ENCODE measurements at regions not wholly inside any gene's neighbourhood (a gene's known extent, or its start where the extent isn't known, plus 50 kb on each side); places are given as distances from the start of the nearest gene placed in this dataset.
"Not testable (repeated sequence)": the region's sequence is repeated elsewhere in the genome, so short reads cannot be mapped to it uniquely, and the experiment has no call there.

- not testable (repeated sequence) for DNase-seq (ENCODE audit: low spot score)
Measured at GRCh38 chr3:75241226-75241962, 422.7 kb upstream of the FRG2C start.

GRCh38 chr3:75242012-75242735 lies 422.0 kb upstream of the FRG2C start:
- DNase-seq (ENCODE audit: low spot score), result no peak

DNA sequence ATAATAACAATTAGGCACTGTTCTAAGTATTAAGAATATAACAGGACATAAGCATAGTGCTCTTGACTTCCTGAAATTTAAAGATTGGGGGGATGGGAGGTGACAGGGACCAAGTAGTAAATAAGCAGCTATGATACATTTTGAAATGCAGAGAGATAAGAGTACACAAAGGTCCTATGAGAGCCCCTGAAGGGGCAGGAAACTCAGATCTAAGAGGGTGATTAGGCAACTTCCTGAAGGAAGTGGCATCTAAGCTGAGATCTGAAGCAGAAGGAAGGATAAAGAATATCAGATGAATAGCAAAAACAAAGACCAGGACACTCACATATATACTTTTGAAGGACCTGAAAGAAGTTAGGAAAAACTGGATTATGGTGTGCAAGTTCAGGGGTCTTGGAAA lies 415.2 kb upstream of the FRG2C start:
- DNase-seq (ENCODE audit: low spot score), result no peak

DNA sequence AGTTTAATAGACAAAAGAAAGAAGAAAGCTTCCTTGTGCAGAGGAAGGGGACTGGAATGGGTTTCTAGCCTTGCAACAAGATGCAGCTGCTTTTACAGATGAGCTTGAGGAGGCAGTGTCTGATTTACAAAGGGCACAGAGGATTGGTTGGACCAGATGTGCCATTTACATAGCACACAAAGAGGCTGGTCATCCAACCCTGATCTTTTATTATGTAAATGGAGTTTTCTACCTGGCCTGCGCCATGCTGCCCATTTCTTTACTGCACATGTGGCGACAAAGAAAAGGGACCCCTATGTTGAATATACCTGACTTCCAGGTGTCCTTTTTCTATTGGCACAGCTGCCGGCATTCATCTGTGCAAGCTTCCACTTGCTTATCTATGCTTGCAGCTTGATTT lies 409.4 kb upstream of the FRG2C start:
- DNase-seq (ENCODE audit: low spot score), result no peak

GRCh38 chr3:75258825-75259683 lies 405.1 kb upstream of the FRG2C start:
- peak; percentile 14 for DNase-seq (ENCODE audit: low spot score)

DNA sequence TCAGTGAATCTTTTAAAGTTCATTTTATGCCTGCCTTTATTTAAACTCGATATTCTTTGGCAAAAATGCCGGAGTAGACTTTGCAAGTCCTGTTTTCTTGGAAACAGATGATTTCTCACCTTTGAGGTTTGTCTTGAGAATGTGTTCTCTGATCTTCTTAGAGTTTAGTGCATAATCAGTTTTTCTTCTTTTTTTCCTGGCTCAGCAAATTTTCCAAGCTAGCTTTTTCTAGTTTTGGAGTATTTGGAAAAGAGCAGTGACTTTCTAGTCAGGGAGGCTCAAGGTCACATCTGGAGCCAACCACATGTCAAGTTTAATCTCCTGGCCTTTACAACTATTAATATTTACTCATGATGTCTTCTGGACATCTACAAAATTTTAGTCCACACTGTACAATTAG lies 403.2 kb upstream of the FRG2C start:
- DNase-seq (ENCODE audit: low spot score), result not testable (repeated sequence)

- DNase-seq (ENCODE audit: low spot score), result no peak
Measured at GRCh38 chr3:75262661-75263060, 401.5 kb upstream of the FRG2C start.

DNA sequence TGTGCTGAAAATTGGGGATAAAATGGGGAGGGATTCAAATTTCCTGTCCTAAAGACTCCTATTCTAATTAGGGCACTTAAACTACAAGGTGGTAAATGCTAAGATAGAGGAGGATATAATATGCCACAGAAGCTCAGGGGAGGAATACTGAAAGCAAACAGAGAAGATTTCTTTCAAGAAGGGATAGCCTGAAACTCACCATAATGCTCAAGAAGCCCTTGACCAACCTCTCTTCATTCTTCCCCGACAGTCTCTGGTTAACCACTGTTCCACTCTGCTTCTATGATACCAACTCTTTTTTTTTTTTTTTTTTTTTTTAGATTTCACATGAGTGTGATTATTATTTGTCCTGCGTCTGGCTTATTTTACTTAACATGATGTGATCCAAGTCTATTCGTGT lies 398.2 kb upstream of the FRG2C start:
- DNase-seq (ENCODE audit: low spot score), result no peak

DNA sequence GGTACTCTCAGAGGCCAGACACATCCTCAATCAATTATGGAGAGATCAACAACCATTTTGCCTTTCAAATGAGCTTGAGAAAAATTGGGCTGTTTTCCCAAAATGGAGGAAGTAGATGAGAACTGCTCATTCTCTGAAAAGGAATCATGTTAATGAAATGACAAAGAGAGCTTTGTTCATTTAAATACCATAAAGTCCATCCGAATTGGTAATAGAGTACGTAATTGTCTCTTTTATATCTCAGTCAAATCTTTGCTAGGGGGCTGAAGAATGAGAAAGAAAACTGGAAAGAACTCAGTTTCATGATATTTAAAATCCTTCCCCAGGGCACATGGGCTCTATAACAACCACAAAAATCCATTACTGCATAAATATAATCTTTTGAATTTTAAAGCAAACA lies 395.6 kb upstream of the FRG2C start:
- not testable (repeated sequence) for DNase-seq (ENCODE audit: low spot score)

- not testable (repeated sequence) for DNase-seq (ENCODE audit: low spot score)
Measured at GRCh38 chr3:75272237-75272636, 391.9 kb upstream of the FRG2C start.

GRCh38 chr3:75272691-75273090 lies 391.4 kb upstream of the FRG2C start:
- DNase-seq (ENCODE audit: low spot score), result no peak

DNA sequence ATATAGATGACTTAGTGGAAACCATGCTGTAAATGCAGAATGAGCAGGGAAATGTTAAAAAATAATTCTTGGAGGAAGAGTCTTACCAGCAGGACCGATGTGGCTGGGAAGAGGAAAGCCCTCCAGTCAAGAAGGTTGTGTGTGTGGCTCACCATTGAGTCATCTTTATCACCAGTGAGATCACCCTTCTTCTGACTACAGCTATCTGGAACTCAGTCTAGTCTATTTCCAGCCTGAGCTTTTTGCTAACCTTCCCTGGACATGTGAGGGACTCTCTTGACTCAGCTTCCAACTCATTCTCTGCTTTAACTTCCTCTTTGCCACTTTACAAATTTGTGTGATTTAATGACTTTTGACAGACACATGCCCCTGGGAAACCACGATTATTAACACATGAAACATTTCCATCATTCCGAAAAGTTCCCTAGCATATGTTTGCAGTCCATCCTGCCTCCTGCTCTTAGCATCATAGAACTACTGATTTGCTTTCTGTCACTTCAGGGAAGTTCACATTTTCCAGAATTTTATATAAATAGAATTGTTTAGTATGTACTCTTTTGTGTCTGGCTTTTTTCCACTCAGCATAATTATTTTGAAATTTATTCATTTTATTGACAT lies 378.5 kb upstream of the FRG2C start:
- peak; percentile 48 for DNase-seq (ENCODE audit: low spot score)

DNA sequence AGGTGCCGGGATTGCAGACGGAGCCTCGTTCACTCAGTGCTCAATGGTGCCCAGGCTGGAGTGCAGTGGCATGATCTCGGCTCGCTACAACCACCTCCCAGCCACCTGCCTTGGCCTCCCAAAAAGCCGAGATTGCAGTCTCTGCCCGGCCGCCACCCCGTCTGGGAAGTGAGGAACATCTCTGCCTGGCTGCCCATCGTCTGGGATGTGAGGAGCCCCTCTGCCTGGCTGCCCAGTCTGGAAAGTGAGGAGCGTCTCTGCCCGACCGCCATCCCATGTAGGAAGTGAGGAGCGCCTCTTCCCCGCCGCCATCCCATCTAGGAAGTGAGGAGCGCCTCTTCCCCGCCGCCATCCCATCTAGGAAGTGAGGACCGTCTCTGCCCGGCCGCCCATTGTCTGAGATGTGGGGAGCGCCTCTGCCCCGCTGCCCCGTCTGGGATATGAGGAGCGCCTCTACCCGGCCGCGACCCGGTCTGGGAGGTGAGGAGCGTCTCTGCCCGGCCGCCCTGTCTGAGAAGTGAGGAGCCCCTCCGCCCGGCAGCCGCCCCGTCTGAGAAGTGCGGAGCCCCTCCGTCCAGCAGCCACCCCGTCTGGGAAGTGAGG lies 375.1 kb upstream of the FRG2C start:
- not testable (repeated sequence) for DNase-seq (ENCODE audit: low spot score)

DNA sequence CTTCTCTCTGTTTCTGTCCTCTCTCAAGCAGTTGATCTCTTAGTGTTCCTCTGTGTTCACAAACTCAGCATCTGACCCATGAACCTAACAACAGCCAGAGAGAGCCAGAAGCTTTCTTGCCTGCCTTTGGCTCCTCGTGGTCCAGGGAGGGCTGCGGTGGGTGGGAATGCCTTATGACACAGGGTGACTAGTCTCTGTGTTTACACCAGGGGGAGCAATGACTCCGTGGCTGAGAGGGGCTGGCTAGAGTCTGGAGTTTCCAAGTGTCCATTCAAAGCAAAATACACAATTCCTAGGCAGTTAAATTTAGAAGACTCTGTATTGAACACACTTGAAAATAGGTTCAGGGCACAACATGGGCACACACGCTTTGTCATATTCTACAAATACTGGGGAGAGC lies 370.0 kb upstream of the FRG2C start:
- DNase-seq (ENCODE audit: low spot score), result no peak

DNA sequence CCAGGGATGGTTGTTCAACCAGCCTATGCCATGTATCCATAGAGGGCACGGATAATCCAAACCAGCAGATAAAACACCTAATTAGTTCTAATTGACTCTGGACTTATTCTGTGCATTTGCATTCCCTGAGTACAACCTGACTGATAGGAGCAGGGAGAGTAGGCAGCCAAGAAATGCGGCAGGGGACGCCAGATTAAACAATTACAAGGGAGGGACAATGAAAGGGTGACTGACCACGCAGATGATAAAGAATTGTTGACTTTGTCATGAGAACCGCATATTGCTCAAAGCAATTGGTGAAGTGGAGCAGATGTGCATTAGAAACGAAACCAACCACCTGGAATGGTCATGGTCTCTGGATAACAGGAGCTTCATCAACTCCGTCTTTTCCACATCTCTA lies 369.1 kb upstream of the FRG2C start:
- DNase-seq (ENCODE audit: low spot score), result no peak

- DNase-seq (ENCODE audit: low spot score), result no peak
Measured at GRCh38 chr3:75296858-75297257, 367.3 kb upstream of the FRG2C start.

DNA sequence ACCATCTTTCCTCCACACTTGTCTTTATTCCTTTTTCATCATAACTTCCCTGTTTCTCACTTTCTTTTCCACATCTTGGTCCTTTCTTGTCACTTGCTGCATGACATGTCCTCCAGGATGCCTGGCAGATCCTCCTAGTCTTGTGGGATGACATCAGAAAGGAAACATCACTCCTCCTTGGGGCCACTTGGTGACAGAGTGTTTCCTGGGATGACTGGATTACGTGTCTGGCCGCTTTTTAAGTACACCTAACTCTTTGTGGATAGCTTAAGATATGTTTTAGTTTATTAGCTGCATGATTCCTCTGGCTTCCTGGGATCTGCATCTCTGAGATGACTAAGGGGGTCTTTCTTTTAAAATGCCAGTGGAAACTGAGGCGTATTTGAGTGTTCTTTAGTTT lies 363.5 kb upstream of the FRG2C start:
- DNase-seq (ENCODE audit: low spot score), result no peak

DNA sequence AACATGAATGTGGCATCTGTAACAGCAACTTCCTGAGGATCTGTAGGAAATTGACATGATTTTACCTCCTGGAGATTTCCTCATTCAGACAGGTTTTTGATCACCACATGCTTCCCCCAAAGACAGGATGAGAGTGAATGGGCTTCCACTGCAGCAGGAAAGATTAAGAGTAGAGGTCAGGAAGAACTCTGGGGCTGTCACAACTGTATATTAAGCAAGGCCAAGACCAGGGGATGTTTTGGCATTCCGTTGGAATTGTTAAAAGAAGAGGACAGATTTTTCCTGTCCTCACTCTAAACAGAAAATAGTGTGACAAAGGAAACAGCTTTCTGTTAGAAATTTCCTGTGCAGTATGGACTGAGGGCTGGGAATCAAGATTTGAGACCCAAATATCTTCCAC lies 363.1 kb upstream of the FRG2C start:
- DNase-seq (ENCODE audit: low spot score), result not testable (repeated sequence)

DNA sequence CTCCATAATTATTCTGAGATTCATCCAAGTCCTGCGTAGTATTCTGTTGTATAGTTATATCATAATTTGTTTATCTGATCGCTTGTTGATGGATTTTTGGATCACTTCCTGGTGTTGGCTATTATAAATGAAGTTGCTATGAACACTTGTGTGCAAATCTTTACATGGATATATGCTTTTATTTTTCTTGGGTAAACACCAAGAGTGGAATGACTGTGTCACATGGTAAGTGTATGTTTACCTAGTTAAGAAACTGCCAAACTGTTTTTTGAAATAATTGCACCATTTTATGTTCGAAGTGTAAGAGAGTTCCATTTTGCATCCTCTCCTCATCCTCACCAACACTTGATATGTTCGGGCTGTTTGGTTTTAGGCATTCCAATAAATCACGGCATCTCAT lies 360.4 kb upstream of the FRG2C start:
- no peak for DNase-seq (ENCODE audit: low spot score)

DNA sequence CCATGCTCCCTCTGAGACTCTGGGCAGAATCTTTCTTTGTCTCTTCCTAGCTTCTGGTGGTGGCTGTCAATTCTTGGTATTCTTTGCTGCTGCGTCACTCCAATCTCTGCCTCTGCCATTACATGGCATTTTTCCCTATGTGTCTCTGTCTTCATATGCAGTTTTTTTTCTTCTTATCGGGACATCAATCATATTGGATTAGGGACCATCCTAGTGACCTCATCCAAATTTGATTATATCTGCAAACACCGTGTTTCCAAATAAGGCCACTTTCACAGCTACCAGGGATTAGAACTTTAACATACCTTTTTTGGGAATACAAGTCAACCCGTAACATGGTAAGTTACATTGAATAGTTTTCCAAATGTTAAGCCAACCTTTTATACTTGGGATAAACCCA lies 358.2 kb upstream of the FRG2C start:
- DNase-seq (ENCODE audit: low spot score), result no peak

DNA sequence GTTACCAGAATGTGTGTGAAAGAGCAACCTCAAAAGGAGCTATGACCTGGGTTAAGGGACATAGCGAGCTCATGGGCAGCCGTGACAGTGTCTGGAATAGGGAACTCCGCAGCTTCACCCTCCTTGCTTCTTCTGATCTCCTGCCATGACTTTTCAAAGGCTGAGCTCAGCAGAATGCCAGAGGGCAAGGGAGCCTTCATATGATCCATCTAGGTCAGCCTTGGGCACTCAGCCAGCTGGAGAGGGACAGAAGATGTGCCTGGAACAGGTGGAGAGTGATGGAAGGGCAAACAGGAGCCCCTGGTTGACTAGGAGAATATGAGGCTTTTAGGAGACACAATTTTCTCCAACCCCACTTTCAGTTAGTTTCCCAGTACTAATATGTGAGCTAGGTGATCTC lies 352.8 kb upstream of the FRG2C start:
- not testable (repeated sequence) for DNase-seq (ENCODE audit: low spot score)

DNA sequence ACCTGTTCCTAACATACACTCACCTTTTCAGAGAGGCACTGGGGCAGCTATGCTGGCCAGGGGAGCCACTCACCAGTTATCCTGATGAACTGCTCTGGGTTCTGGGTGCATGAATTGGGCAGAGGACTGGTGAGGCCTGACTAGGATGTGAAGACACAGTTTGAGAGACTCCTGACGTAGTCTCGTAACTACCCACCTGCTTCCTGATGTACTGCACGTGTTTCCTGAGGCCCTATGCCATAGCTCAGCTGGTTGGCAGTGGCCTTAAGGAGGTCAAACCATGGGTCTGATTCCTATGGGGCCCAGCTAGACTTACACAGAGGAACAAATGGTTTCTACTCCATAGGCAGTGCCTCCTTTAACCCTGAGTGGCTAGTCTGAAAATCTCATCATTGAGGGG lies 351.7 kb upstream of the FRG2C start:
- not testable (repeated sequence) for DNase-seq (ENCODE audit: low spot score)
